VCaP (cell line): ENCODE measurements at regions not wholly inside any gene's neighbourhood (a gene's known extent, or its start where the extent isn't known, plus 50 kb on each side); places are given as distances from the start of the nearest gene placed in this dataset.
"Not testable (repeated sequence)": the region's sequence is repeated elsewhere in the genome, so short reads cannot be mapped to it uniquely, and the experiment has no call there.

Experiments used
- H3K27ac ChIP-seq: fragments of 450-650 bp; 2 replicates; pipeline ENCODE4 v1.5.1; 2017
- TF ChIP-seq, protein P1 (sequence below): fragments of 450-650 bp; conservative IDR thresholded peaks from 2 replicates; pipeline ENCODE4 v1.5.1; 2017; ENCODE audit warnings: mild to moderate bottlenecking, moderate library complexity

DNA sequence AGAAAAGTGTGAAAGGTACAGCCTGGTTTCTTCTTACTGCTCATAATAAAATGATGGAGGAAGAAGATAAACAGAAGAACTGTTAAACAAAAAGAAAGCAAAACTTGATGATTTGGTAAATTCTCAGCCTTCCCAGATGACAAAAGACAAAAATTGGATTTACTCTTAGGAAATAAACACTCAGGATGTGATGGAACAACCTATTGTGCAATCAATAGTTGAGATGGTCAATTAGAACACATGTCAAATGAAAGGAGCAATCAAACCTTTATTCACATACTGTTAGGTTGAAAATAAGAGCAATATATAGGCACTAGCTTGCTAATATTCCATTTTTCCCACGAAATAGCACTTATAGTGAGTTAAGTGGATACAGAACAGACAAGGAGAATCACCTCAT is 1174.0 kb upstream of the SLC39A10 start:
- TF ChIP-seq, protein P1, sequence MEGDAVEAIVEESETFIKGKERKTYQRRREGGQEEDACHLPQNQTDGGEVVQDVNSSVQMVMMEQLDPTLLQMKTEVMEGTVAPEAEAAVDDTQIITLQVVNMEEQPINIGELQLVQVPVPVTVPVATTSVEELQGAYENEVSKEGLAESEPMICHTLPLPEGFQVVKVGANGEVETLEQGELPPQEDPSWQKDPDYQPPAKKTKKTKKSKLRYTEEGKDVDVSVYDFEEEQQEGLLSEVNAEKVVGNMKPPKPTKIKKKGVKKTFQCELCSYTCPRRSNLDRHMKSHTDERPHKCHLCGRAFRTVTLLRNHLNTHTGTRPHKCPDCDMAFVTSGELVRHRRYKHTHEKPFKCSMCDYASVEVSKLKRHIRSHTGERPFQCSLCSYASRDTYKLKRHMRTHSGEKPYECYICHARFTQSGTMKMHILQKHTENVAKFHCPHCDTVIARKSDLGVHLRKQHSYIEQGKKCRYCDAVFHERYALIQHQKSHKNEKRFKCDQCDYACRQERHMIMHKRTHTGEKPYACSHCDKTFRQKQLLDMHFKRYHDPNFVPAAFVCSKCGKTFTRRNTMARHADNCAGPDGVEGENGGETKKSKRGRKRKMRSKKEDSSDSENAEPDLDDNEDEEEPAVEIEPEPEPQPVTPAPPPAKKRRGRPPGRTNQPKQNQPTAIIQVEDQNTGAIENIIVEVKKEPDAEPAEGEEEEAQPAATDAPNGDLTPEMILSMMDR = no peak
- H3K27ac ChIP-seq = no peak overlapping the region

DNA sequence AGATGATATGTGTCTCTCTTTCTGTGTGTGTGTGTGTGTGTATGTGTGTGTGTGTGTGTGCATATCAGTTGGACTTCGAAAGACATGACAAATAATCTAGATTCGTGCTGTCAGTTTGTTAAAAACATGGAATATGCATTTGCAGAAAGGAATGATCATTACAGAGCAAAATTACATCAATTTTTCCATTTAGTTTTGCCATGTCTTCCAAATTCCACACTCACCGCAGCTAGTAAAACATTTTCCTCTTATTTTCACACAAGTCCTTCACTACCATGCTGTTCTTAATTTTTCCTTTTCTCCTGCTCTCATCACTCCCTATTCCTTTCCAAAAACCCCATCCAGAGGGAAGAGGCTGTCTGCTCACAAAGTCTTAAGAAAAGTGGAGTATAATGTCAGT is 1191.4 kb upstream of the SLC39A10 start:
- H3K27ac ChIP-seq = no peak overlapping the region

DNA sequence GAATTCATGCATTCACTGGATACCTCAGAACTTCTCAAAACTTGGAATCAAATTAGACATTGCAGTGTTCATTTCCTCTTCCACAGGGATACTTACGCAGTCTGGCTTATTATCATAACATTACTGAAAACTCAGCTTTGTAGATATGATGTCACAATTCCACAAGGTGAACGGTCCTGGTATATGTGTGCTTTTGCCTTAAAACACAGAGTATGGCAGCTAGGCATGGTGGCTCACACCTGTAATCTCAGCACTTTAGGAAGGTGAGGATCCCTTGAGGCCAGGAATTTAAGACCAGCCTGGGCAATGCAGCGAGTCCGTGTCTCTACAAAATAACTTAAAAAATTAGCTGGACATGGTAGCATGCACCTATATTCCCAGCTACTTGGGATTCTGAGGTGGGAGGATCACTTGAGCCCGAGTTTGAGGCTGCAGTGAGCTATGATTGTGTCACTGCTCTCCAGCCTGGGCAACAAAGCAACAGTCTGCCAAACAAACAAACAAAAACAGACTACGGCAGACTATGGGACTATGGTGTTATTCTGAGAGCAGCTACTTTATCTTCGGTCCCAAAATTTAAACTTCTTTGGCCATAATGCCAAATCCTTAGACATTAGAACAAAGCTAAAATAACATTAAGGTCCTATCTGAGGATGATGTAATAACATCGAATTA is 1191.9 kb upstream of the SLC39A10 start:
- TF ChIP-seq, protein P1 = no peak
- no peak overlapping the region for H3K27ac ChIP-seq

More for the DNA sequence above, 1191.4 kb upstream of the SLC39A10 start:
- TF ChIP-seq, protein P1 = no peak

GRCh38 chr2:194462883-194463282 is 1194.1 kb upstream of the SLC39A10 start:
- not testable (repeated sequence) for H3K27ac ChIP-seq

- TF ChIP-seq, protein P1 = no peak
- H3K27ac ChIP-seq = no peak overlapping the region
These were observed 1201.7 kb upstream of the SLC39A10 start for GRCh38 chr2:194455358-194455757.

- TF ChIP-seq, protein P1 = no peak
- H3K27ac ChIP-seq = no peak overlapping the region
These were observed 1204.5 kb upstream of the SLC39A10 start for GRCh38 chr2:194452504-194452903.

DNA sequence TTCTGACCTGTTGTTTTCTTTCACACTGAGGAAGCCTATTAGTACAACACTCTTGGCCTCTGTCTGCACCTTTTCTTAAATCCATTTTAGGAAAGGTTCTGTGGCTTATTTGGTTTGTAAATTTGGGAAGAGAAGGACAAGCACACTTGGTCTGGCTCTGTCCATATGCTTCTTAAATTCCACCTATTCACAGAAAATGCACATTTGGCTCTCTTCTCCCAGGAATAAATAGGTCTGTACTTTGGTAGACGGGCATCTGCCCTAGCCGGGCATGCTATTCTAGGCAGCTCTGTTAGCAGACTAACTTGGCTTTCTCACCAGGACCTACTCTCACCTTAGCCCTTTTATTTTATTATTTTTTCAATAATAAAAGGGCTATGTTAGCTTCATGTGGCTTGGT is 1211.8 kb upstream of the SLC39A10 start:
- H3K27ac ChIP-seq = no peak overlapping the region
- TF ChIP-seq, protein P1 = no peak

DNA sequence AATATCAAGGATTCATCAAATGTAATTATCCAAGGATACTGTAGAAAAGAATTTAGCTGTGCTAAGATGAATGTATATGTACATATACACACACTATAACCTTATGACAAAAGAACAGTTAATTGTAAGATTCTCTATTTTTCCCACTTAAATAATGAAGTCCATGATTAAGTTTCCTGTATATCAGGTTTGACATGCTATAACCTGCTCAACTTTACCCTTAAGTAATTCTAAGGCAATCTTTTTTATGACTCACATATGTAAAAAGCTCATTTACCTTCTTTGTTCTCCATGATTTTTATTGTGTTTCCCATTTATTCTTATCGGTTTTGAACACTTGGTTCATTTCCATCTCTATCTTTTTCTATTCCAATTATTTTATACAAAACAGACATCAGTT is 1213.1 kb upstream of the SLC39A10 start:
- TF ChIP-seq, protein P1 = no peak
- H3K27ac ChIP-seq = no peak overlapping the region
